Tibial artery (tissue), 4 donors: ENCODE measurements at regions not wholly inside any gene's neighbourhood (a gene's known extent, or its start where the extent isn't known, plus 50 kb on each side); places are given as distances from the start of the nearest gene placed in this dataset.

Source experiments
- DNase-seq, 2 donors: peaks; one replicate each; pipeline ENCODE4 v3.0.0-alpha.2; 2019
- H3K27ac ChIP-seq, 2 donors: fragments of 200-600 bp; sonication (generic) in 1 of 2; 1 replicate in 1 of 2; 2 replicates in 1 of 2; pipeline ENCODE4 v1.5.1; 2018 to 2019; ENCODE audit warnings: mild to moderate bottlenecking in 1 of 2
- H3K27me3 ChIP-seq, 2 donors: fragments of 200-600 bp; sonication (generic) in 1 of 2; one replicate each; pipeline versions ENCODE4 v1.5.1 to v1.6.0; 2016 to 2019
- H3K36me3 ChIP-seq, 3 donors: fragments of 200-600 bp; sonication (generic) in 2 of 3; one replicate each; pipeline ENCODE4 v1.5.1; 2016 to 2019; ENCODE audit warnings: mild to moderate bottlenecking in 2 of 3
- H3K4me1 ChIP-seq, 4 donors: fragments of 200-600 bp; sonication (generic) in 2 of 4; 1 replicate in 3 of 4; 2 replicates in 1 of 4; pipeline ENCODE4 v1.5.1; 2016 to 2019
- H3K4me3 ChIP-seq, 2 donors: fragments of 200-600 bp; sonication (generic) in 1 of 2; 1 replicate in 1 of 2; 2 replicates in 1 of 2; pipeline ENCODE4 v1.5.1; 2018 to 2019; ENCODE audit warnings: mild to moderate bottlenecking in 2 of 2
- H3K9me3 ChIP-seq, 3 donors: fragments of 200-600 bp; sonication (generic) in 1 of 3; one replicate each; pipeline ENCODE4 v1.5.1; 2016 to 2019
- CTCF ChIP-seq, 2 experiments: fragments of 200-600 bp in 1 of 2; fragments of 450-650 bp in 1 of 2; IDR thresholded peaks; one replicate each; pipeline ENCODE4 v1.5.1; 2017 to 2019; ENCODE audit warnings: antibody characterized with exemption in 2 of 2, mild to moderate bottlenecking in 1 of 2, moderate library complexity in 1 of 2
- intact Hi-C: fragments of 100-400 bp; cut with DNase I; formaldehyde crosslinking; loops from one replicate; pipeline ENCODE4 v1.15.0; 2023; ENCODE audit warnings: low total_unique reads

- no peak for TF ChIP-seq CTCF (IDR thresholded peaks at IDR 0.05)
- no peaks in the 10 kb centered on the region for H3K4me1 ChIP-seq
- DNase-seq: no peak
- no peaks in the 10 kb centered on the region for H3K9me3 ChIP-seq
- no peaks in the 10 kb centered on the region for H3K27me3 ChIP-seq
- intact Hi-C loops: no loop called here
- no peak overlapping the region for H3K27ac ChIP-seq
- H3K36me3 ChIP-seq: no peaks in the 10 kb centered on the region
- H3K4me3 ChIP-seq: no peak overlapping the region
These were observed 240.6 kb upstream of the GOLIM4 start for GRCh38 chr3:168336276-168336675.

DNA sequence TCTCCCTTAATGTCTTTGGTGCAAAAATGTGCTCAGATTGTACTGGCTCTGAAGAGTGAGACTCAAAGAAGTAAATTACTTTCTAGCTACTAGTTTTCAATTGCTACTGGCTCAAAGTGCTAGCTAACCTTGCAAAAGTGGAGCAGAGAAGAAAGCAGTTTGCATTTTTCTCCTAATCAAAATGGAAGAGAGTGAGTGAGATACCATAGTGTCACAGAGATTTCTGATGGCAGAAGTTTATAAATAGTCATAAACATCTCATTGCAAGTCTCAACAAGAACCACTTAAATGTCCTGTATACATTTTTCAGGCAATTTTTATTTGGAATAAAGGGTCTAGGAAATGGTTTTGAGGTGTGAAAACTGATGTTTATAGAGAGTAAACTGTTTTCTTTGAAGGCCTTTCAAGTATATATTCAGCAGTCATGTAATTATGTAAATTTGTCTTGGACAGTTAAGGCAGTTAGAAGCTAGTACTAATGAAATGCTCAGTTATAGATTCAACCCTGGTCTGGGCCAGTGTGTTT is 237.7 kb upstream of the GOLIM4 start:
- H3K4me3 ChIP-seq: no peak overlapping the region
- intact Hi-C loops: no loop called here
- DNase-seq: no peak
- H3K9me3 ChIP-seq: no peaks in the 10 kb centered on the region
- TF ChIP-seq CTCF (IDR thresholded peaks at IDR 0.05): no peak
- H3K27me3 ChIP-seq: no peaks in the 10 kb centered on the region
- H3K27ac ChIP-seq: no peak overlapping the region
- H3K36me3 ChIP-seq: no peaks in the 10 kb centered on the region
- H3K4me1 ChIP-seq: no peaks in the 10 kb centered on the region

GRCh38 chr3:168331756-168332155 is 236.0 kb upstream of the GOLIM4 start:
- Histone ChIP-seq H3K4me1 (no peaks in the 10 kb centered on the region), H3K9me3 (no peaks in the 10 kb centered on the region), H3K36me3 (no peaks in the 10 kb centered on the region), H3K4me3 (no peak overlapping the region), H3K27me3 (no peaks in the 10 kb centered on the region), H3K27ac (no peak overlapping the region)
- intact Hi-C loops: no loop called here
- DNase-seq: no peak
- TF ChIP-seq CTCF (IDR thresholded peaks at IDR 0.05): no peak

DNA sequence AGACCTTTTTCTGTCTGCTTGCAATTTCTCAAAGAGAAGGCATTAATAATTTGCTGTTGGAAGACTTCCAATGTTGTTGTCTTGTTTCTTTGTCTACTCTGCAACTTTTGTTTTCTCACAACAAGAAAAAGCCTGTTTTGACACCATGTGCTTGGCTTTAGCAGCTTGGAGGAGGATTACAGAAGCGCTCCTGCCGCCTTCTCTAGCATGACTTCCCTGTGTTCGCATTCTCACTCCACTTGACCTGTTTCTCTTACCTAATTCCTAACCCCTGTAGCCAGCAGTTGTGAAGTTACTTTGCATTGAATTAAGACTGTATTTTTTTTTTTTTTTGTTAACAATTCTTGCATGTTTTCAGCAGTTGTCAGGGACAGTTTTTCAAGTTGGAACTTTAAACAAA is 235.3 kb upstream of the GOLIM4 start:
- Histone ChIP-seq H3K27me3 (no peaks in the 10 kb centered on the region), H3K9me3 (no peaks in the 10 kb centered on the region), H3K27ac (no peak overlapping the region), H3K36me3 (no peaks in the 10 kb centered on the region), H3K4me3 (no peak overlapping the region), H3K4me1 (no peaks in the 10 kb centered on the region)
- intact Hi-C loops: no loop called here
- no peak for TF ChIP-seq CTCF (IDR thresholded peaks at IDR 0.05)
- DNase-seq: no peak

DNA sequence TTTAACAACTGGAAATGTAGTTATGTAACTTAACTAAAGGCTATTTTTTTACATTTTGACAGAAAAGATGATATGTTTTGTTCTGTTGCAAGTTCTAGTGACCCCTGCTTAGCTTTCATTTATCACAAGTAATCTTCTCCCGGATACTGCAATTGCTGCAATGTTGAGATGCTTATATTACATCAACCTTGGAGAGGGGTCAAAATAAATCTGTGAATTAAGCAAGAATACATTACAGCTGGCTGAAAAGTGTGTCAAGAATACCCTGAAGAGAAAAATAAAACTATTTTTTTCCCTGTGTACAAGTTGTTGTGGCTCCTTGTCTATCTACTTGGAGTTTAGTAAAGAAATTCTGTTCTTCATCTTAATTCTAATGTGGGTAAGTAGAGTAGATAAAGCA is 232.1 kb upstream of the GOLIM4 start:
- H3K4me3 ChIP-seq: no peak overlapping the region
- H3K27ac ChIP-seq: no peak overlapping the region
- no peak for DNase-seq
- no peaks in the 10 kb centered on the region for H3K36me3 ChIP-seq
- H3K9me3 ChIP-seq: no peaks in the 10 kb centered on the region
- H3K4me1 ChIP-seq: no peaks in the 10 kb centered on the region
- no peaks in the 10 kb centered on the region for H3K27me3 ChIP-seq
- intact Hi-C loops: no loop called here
- no peak for TF ChIP-seq CTCF (IDR thresholded peaks at IDR 0.05)

- no peak for TF ChIP-seq CTCF (IDR thresholded peaks at IDR 0.05)
- Histone ChIP-seq H3K27me3 (no peaks in the 10 kb centered on the region), H3K4me1 (no peaks in the 10 kb centered on the region), H3K9me3 (no peaks in the 10 kb centered on the region), H3K4me3 (no peak overlapping the region), H3K36me3 (no peaks in the 10 kb centered on the region), H3K27ac (no peak overlapping the region)
- intact Hi-C loops: no loop called here
- DNase-seq: no peak
These were observed 230.0 kb upstream of the GOLIM4 start for GRCh38 chr3:168325684-168326083.
